Breast epithelium (tissue), 3 donors: ENCODE measurements at regions not wholly inside any gene's neighbourhood (a gene's known extent, or its start where the extent isn't known, plus 50 kb on each side); places are given as distances from the start of the nearest gene placed in this dataset.

ENCODE experiments used
- POLR2A ChIP-seq: fragments of 450-650 bp; IDR thresholded peaks from one replicate; pipeline ENCODE4 v1.6.1; 2016; ENCODE audit warnings: antibody characterized with exemption, mild to moderate bottlenecking, moderate library complexity
- TF ChIP-seq, protein P1 (sequence below), 3 donors: fragments of 450-650 bp; IDR thresholded peaks; one replicate each; pipeline ENCODE4 v1.5.1; 2016 to 2017; ENCODE audit warnings: antibody characterized with exemption in 3 of 3, mild to moderate bottlenecking in 3 of 3, moderate library complexity in 3 of 3

DNA sequence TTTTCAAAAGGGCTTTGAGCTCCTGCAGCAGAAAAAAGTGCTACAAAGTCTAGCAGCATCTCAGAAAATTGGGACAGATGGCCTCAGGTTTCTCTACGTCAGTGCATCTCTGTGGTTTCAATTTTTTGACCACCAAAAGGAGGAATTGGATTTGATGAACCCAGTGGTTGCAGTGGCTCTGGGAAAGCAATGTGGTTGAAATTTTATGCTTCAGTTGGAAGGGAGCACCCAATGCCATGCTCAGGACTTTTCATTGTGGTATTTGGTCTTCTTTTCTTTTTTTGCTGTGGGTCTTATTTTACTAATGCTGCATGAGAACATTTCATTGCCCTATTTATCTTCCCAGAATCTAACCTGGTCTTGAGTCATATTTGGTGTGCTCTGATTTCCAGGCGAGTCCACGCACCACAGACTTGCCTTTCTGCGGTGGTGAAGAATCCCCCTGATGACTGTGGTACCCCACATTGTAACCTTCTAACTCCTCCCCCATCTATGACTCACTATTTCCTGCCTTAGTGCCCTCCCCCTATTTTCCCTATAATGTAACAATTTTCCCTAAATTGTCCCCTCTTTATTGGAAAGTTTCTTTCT lies 56.7 kb downstream of the S1PR1 start:
- TF ChIP-seq, protein P1, sequence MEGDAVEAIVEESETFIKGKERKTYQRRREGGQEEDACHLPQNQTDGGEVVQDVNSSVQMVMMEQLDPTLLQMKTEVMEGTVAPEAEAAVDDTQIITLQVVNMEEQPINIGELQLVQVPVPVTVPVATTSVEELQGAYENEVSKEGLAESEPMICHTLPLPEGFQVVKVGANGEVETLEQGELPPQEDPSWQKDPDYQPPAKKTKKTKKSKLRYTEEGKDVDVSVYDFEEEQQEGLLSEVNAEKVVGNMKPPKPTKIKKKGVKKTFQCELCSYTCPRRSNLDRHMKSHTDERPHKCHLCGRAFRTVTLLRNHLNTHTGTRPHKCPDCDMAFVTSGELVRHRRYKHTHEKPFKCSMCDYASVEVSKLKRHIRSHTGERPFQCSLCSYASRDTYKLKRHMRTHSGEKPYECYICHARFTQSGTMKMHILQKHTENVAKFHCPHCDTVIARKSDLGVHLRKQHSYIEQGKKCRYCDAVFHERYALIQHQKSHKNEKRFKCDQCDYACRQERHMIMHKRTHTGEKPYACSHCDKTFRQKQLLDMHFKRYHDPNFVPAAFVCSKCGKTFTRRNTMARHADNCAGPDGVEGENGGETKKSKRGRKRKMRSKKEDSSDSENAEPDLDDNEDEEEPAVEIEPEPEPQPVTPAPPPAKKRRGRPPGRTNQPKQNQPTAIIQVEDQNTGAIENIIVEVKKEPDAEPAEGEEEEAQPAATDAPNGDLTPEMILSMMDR (IDR thresholded peaks at IDR 0.05): no peak
- TF ChIP-seq POLR2A: no peak
